ENCODE measurements at regions not wholly inside any gene's neighbourhood (a gene's known extent, or its start where the extent isn't known, plus 50 kb on each side); places are given as distances from the start of the nearest gene placed in this dataset.
"Not testable (repeated sequence)": the region's sequence is repeated elsewhere in the genome, so short reads cannot be mapped to it uniquely, and the experiment has no call there.

- DNase-seq (ENCODE audit: low read depth in 2 of 2): no peak
Observed at GRCh38 chr6:28585335-28585734, 59.7 kb downstream of the GPX5 start.

- DNase-seq (ENCODE audit: low read depth in 2 of 2): no peak
Observed at GRCh38 chr6:28586324-28586723, 60.6 kb downstream of the GPX5 start.

DNA sequence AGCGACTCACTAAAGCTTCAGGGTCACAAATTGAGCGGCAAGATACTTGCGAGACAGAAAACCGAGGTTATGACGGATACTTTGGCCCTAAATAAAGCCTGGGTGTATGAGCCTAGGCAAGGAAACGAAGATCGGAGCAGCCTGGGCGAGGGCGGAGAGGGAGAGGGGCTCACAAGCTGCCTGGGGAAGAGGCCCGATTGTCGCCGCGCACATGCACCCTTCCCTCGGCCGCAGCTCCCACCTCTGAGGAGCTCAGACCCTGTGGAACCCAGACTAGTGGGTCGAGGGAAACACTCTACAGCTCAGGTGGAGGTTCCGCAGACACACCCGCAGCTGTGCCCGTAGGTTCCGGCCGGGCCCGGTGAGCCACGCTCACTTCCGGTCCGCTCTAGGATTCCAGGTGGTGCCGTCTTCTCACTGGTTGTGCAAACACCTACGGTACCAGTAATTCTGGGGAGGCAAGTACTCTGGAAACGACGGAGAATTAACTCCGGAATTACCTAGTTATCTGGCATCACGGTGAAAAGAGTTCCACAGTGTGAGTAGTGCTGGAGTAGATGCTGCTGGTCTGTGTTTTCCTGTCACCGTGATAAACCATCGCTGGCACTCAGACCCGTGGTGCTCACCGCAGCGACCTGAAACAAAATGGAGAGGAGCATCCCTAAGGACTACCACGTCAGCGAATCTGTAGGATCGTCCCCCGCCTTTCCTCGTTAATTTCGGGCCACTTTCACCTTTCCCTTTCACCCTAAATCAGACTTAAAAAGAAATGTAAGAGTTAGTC, 61.5 kb downstream of the GPX5 start:
- peak; percentile 44 to 45 for DNase-seq (ENCODE audit: low read depth in 2 of 2)

GRCh38 chr6:28587746-28588075, 62.0 kb downstream of the GPX5 start:
- no peak for DNase-seq (ENCODE audit: low read depth in 2 of 2)

DNA sequence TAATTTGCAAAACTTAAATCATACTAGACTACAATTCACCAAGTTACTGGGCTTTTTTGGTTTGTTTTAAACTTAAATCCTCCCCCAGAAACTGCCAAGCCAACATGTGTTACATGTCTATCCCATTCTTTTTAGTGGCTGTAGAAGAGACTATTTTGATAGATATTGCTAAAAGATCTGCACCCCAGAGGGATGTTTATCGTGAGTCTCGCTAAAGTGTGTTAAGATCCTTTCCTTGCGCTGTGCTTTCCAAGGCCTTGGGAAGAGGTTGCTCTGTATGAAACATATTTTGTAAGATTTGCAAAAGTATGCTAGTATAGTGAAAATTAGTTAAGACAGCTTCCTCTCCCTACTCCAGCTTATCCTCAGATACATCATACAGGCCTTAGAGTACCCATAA, 63.0 kb downstream of the GPX5 start:
- DNase-seq (ENCODE audit: low read depth in 2 of 2): no peak

- DNase-seq (ENCODE audit: low read depth in 2 of 2): peak; percentile 26 to 29
Observed at GRCh38 chr6:28589234-28589956, 63.7 kb downstream of the GPX5 start.

DNA sequence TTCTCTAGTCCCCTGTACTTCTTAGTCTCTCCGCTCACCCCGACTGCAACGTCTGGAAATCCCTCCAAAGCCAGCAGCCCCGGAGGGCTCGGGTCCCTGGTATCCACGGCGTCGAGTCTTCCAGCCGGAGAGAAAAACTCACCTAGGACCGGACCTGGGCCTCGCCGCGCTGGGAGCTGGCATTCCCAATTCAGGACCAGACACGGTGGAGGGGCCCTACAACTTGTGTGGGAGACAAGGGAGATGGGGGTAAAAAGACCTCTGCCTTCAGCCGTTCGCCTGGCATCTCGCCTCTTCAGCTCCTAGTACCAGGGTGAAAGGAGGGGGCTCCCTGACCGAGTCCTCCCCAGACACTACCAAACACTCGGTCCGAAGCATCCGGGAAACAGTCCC, 64.3 kb downstream of the GPX5 start:
- no peak for DNase-seq (ENCODE audit: low read depth in 2 of 2)

- DNase-seq (ENCODE audit: low read depth in 2 of 2): peak in 1 of 2 donors; percentile 49
Observed at GRCh38 chr6:28597217-28597835, 71.6 kb downstream of the GPX5 start.

- no peak for DNase-seq (ENCODE audit: low read depth in 2 of 2)
Observed at GRCh38 chr6:28597924-28598722, 72.4 kb downstream of the GPX5 start.

DNA sequence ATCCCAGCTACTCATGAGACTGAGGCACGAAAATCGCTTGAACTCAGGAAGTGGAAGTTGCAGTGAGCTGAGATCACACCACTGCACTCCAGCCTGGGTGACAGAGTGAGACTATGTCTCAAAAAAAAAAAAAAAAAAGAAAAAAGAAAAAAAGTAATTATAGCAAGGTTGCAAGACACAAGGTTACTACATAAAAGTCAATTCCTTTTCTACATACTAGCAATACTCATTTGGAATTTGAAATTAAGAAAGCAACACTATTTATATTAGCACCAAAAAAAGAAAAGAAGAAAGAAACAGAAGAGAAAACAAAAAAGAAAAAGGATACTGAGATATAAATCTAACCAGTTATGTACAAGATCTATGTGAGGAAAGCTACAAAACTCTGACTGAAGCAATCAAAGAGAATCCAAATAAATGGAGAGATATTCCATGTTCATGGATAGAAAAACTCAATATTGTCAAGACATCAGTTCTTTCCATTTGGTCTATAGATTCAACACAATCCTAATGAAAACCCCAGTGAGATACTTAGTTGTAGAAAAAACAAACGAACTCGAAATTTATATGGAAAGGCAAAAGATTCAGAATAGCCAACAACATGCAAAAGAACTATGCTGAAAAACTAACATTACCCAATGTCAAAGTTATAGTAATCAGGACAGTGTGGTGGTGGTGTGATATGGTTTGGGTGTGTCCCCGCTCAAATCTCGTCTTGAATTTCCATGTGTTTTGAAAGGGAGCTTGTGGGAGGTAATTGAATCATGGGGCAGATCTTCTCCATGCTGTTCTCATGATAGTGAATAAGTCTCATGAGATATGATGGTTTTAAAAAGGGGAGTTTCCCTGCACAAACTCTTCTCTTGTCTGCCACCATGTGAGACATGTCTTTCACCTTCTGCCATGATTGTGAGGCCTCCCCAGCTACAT, 73.3 kb downstream of the GPX5 start:
- DNase-seq (ENCODE audit: low read depth in 2 of 2): no peak

- no peak for DNase-seq (ENCODE audit: low read depth in 2 of 2)
Observed at GRCh38 chr6:28600245-28600644, 74.6 kb downstream of the GPX5 start.

GRCh38 chr6:28603891-28604290, 78.2 kb downstream of the GPX5 start:
- no peak for DNase-seq (ENCODE audit: low read depth in 2 of 2)

- DNase-seq (ENCODE audit: low read depth in 2 of 2): peak; percentile 22 to 43
Observed at GRCh38 chr6:28606424-28607391, 81.0 kb downstream of the GPX5 start.

GRCh38 chr6:28607990-28608389, 82.3 kb downstream of the GPX5 start:
- no peak for DNase-seq (ENCODE audit: low read depth in 2 of 2)

DNA sequence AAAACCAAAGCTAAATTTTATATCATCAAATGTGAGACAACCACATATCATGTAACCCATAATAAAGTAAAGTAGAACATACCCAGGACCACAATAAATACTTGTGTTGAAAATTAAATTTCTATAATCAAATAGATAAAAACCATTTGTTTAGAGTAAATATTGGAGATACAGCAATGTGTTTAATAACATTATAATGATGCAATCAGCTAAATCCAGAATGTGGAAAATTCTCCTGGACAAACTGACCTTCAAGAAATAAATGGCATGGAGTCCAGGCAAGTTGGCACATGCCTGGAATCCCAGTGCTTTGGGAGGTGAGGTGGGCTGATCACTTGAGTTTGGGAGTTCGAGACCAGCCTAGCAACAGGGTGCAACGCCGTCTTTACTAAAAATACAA, 84.0 kb downstream of the GPX5 start:
- no peak for DNase-seq (ENCODE audit: low read depth in 2 of 2)

DNA sequence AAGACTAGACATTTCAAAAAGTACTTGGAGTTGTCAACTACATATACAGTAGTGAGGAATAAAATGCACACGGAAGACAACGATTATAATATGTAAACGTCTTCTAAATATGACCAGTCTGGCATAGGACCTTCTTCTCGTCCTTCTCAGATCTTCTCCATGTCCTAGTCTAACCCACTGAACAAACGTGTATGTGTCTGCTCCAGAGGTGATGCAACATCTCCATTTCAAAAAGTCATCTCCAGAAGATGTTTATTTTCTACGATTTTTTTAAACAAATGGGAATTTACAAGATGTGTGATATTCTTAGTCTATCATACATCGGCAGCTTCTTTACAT, 89.9 kb downstream of the GPX5 start:
- no peak for DNase-seq (ENCODE audit: low read depth in 2 of 2)

DNA sequence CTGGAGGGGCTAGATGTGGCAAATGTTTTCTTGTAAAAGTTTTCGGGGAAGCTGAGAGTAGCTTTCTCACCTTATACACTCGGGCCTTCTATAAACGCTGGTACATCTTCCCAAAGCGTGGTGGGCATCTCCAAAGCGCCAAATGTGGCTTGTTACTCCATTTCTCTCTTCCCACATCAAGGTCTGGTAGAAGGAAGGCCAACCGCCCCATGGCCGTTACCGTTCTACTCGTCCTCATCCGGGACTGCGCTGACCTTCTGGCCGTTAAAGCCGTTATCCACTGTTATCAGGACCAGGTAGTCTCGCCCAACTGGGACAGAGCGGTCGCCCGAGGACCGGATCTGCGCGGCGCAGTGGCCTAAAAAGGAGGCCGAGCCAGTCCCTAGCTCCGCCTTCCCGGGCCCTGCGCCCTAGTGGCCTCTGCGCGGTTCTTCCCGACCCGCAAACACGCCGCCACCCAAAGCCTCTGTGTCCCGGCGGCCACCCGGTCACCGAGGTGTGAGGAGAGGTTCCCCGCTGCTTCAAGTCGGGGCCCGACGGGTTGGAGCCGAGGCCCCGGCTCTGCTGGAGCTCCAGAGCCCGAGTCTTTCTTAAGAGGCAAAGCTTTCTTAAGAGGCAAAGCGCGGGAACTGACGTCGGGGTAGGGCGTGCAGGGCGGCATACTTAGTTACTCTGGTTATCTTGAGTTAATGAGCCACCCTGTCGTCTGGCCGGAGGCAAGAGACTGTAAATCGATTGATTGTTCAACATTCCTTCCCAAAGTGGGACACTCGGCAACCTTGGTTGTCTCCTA, 90.5 kb downstream of the GPX5 start:
- no peak for DNase-seq (ENCODE audit: low read depth in 2 of 2)

- DNase-seq (ENCODE audit: low read depth in 2 of 2): no peak
Observed at GRCh38 chr6:28618898-28619555, 93.3 kb downstream of the GPX5 start.

DNA sequence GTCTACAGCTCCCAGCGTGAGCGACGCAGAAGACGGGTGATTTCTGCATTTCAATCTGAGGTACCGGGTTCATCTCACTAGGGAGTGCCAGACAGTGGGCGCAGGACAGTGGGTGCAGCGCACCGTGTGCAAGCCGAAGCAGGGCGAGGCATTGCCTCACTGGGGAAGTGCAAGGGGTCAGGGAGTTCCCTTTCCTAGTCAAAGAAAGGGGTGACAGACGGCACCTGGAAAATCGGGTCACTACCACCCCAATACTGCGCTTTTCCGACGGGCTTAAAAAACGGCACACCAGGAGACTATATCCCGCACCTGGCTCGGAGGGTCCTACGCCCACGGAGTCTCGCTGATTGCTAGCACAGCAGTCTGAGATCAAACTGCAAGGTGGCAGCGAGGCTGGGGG, 95.6 kb downstream of the GPX5 start:
- DNase-seq (ENCODE audit: low read depth in 2 of 2): not testable (repeated sequence)
